Neuronal stem cell (in vitro differentiated cells): ENCODE measurements at regions not wholly inside any gene's neighbourhood (a gene's known extent, or its start where the extent isn't known, plus 50 kb on each side); places are given as distances from the start of the nearest gene placed in this dataset.

Source experiments
- DNase-seq: peaks from one replicate; pipeline ENCODE4 v3.0.0-alpha.2; 2013; ENCODE audit warnings: low spot score
- H2AFZ ChIP-seq: one replicate; pipeline ENCODE4 v1.6.1; 2013; ENCODE audit warnings: mild to moderate bottlenecking, low read length, inconsistent platforms
- H2AK5ac ChIP-seq: 2 replicates; pipeline ENCODE4 v1.6.1; 2013; ENCODE audit warnings: low read depth, mild to moderate bottlenecking, inconsistent platforms, low read length, moderate library complexity, mixed read lengths
- H2BK120ac ChIP-seq: 2 replicates; pipeline ENCODE4 v1.6.1; 2013; ENCODE audit warnings: low read depth, mild to moderate bottlenecking, inconsistent platforms, low read length, moderate library complexity, mixed read lengths
- H2BK12ac ChIP-seq: one replicate; pipeline ENCODE4 v1.6.1; 2013; ENCODE audit warnings: low read length, inconsistent platforms
- H2BK15ac ChIP-seq: 2 replicates; pipeline ENCODE4 v1.6.1; 2013; ENCODE audit warnings: mild to moderate bottlenecking, low read length, inconsistent platforms, mixed read lengths
- H2BK5ac ChIP-seq: one replicate; pipeline ENCODE4 v1.6.1; 2013; ENCODE audit warnings: inconsistent platforms, mild to moderate bottlenecking, low read length, moderate library complexity
- H3K14ac ChIP-seq: one replicate; pipeline ENCODE4 v1.6.1; 2013; ENCODE audit warnings: low read length, inconsistent platforms
- H3K18ac ChIP-seq: 2 replicates; pipeline ENCODE4 v1.6.1; 2013; ENCODE audit warnings: low read length, inconsistent platforms
- H3K23ac ChIP-seq: 2 replicates; pipeline ENCODE4 v1.6.1; 2013; ENCODE audit warnings: low read depth, mild to moderate bottlenecking, mixed read lengths, low read length, inconsistent platforms; ENCODE audit not compliant: poor library complexity
- H3K27ac ChIP-seq: replicated peaks from 3 replicates; pipeline ENCODE4 v1.5.1; 2013; ENCODE audit warnings: low read length, inconsistent platforms
- H3K27me3 ChIP-seq, 3 experiments: 2 replicates each; pipeline ENCODE4 v1.6.1; 2013; ENCODE audit warnings: low read length in 3 of 3, mild to moderate bottlenecking in 2 of 3, inconsistent platforms in 1 of 3, low read depth in 1 of 3, mixed read lengths in 1 of 3, moderate library complexity in 1 of 3; ENCODE audit not compliant: control insufficient read depth in 3 of 3, insufficient read depth in 3 of 3
- H3K36me3 ChIP-seq, 2 donors: replicated peaks in 1 of 2; 2 replicates each; pipeline ENCODE4 v1.6.1; 2013; ENCODE audit warnings: low read length in 2 of 2; ENCODE audit not compliant: control insufficient read depth in 2 of 2, insufficient read depth in 2 of 2
- H3K4ac ChIP-seq: 2 replicates; pipeline ENCODE4 v1.6.1; 2013; ENCODE audit warnings: inconsistent platforms, mild to moderate bottlenecking, low read length, moderate library complexity
- H3K4me1 ChIP-seq, 2 donors: 1 replicate in 1 of 2; 2 replicates in 1 of 2; pipeline ENCODE4 v1.6.1; 2013; ENCODE audit warnings: low read length in 2 of 2, low read depth in 1 of 2; ENCODE audit not compliant: control insufficient read depth in 2 of 2, insufficient read depth in 1 of 2
- H3K4me2 ChIP-seq: one replicate; pipeline ENCODE4 v1.6.1; 2013; ENCODE audit warnings: mild to moderate bottlenecking, low read length, inconsistent platforms; ENCODE audit not compliant: insufficient read depth, poor library complexity, severe bottlenecking
- H3K4me3 ChIP-seq, 2 donors: 2 replicates each; pipeline ENCODE4 v1.5.1; 2013; ENCODE audit warnings: low read length in 2 of 2, mild to moderate bottlenecking in 2 of 2, inconsistent platforms in 1 of 2, moderate library complexity in 1 of 2
- H3K79me1 ChIP-seq: one replicate; pipeline ENCODE4 v1.6.1; 2013; ENCODE audit warnings: low read depth, mild to moderate bottlenecking, inconsistent platforms, low read length, moderate library complexity
- H3K9ac ChIP-seq: one replicate; pipeline ENCODE4 v1.6.1; 2013; ENCODE audit warnings: mild to moderate bottlenecking, low read depth, low read length, inconsistent platforms; ENCODE audit not compliant: poor library complexity
- H3K9me3 ChIP-seq, 2 donors: replicated peaks in 1 of 2; 2 replicates each; pipeline versions ENCODE3 to v1.6.1; 2013; ENCODE audit warnings: low read length in 2 of 2, mild to moderate bottlenecking in 2 of 2, inconsistent platforms in 1 of 2, low read depth in 1 of 2, mixed read lengths in 1 of 2, moderate library complexity in 1 of 2; ENCODE audit not compliant: control insufficient read depth in 2 of 2, insufficient read depth in 1 of 2
- H4K8ac ChIP-seq: one replicate; pipeline ENCODE4 v1.6.1; 2013; ENCODE audit warnings: low read depth, mild to moderate bottlenecking, inconsistent platforms, low read length, moderate library complexity
- H4K91ac ChIP-seq: one replicate; pipeline ENCODE4 v1.6.1; 2013; ENCODE audit warnings: low read length, low read depth, mild to moderate bottlenecking, inconsistent platforms; ENCODE audit not compliant: poor library complexity
- WGBS, 2 donors: extraction: QIAGEN DNeasy Blood & Tissue Kit; methylation state at CpG; one replicate each; pipeline ENCODE4 v1.1.7; 2013; ENCODE audit warnings: missing lambda C conversion rate in 2 of 2, mixed read lengths in 1 of 2; ENCODE audit not compliant: insufficient read length in 2 of 2, insufficient replicate concordance in 1 of 2; ENCODE audit errors: extremely low coverage in 2 of 2; 5-methylcytosine and 5-hydroxymethylcytosine counted together

DNA sequence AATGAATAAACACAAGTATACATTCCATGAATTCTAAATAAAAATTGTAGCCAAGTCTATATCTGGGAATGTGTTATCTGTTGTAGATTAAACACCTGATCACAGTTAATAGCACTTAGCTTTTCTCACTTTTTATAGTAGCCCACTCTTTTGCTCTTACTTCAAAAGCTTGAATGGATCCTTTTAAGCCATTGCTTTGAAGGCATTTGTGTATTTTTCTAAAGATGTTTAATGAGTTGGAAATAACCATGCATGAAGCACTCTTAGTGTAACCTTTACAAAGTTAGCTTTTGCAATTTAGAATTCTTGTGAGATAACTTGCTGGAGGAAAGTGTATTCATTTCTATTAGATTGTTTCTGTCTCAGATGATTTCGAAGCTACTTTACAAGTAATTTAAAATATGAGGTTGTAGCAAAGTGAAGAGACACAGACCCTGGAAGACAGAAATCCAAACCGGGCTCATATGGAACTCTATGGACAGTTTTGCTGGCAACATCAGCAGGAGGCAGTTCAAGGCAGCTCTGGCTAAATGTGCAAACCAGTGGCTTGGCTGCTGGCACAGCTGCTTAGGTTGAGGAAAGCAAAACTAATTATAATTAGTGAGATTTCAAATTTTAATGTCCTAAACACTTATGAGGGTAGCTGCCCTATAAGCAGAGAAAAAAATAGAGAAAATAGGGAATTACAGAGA lies 469.8 kb upstream of the ZEB2 start:
- no peak for DNase-seq
- H3K4ac ChIP-seq, result no peak overlapping the region
- H3K27ac ChIP-seq, result peak overlapping the region; percentile 68

DNA sequence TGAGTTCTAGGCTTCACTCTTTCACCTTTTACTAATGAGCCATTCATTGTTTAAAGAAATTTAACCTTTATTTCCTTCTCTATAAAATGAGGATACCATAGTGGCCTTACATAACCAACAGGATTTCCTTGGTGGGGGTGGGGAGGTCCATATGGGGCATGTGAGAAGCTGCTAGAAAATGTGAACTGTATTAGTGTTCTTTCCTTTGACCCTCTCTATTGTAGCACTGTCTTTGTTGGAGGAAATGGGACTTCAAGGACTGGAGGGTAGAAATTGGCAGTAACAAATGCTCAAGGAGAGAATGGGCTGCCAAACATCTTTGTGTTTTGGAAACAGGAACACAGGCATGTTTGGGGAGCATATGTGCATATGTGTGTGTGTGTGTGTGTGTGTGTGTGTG lies 468.7 kb upstream of the ZEB2 start:
- Histone ChIP-seq H3K36me3 (no peaks in the 10 kb centered on the region), H2BK15ac (no peak overlapping the region), H2BK120ac (no peak overlapping the region), H3K79me1 (no peaks in the 10 kb centered on the region), H3K4ac (no peak overlapping the region), H3K4me1 (peaks cover 2 to 8% of the 10 kb centered on the region in 2 donors), H3K9ac (no peak overlapping the region), H3K27me3 (no peaks in the 10 kb centered on the region), H2BK12ac (no peak overlapping the region), H3K18ac (no peak overlapping the region), H4K91ac (no peak overlapping the region), H2AK5ac (no peak overlapping the region), H3K9me3 (peaks cover 0 to 2% of the 10 kb centered on the region in 2 donors), H3K4me2 (no peak overlapping the region), H3K23ac (no peak overlapping the region), H2BK5ac (no peak overlapping the region), H3K14ac (no peak overlapping the region), H3K27ac (no peak overlapping the region), H4K8ac (no peak overlapping the region), H3K4me3 (no peak overlapping the region), H2AFZ (no peak overlapping the region)
- DNase-seq, result no peak

More for the DNA sequence above, 469.8 kb upstream of the ZEB2 start:
- no peak overlapping the region for H2BK120ac ChIP-seq
- no peak overlapping the region for H3K18ac ChIP-seq
- no peaks in the 10 kb centered on the region for H3K79me1 ChIP-seq
- no peak overlapping the region for H2BK12ac ChIP-seq
- H3K4me1 ChIP-seq, result peaks cover 2 to 8% of the 10 kb centered on the region in 2 donors
- H3K23ac ChIP-seq, result no peak overlapping the region
- H3K9ac ChIP-seq, result no peak overlapping the region
- WGBS, 2 donors, result no CpG with 5 or more reads among the region's 2 CpGs
- no peak overlapping the region for H2BK15ac ChIP-seq
- no peak overlapping the region for H2AK5ac ChIP-seq
- no peak overlapping the region for H3K4me3 ChIP-seq
- peak overlapping the region; percentile 8 for H2AFZ ChIP-seq
- H2BK5ac ChIP-seq, result no peak overlapping the region
- no peak overlapping the region for H3K4me2 ChIP-seq
- no peaks in the 10 kb centered on the region for H3K36me3 ChIP-seq
- no peak overlapping the region for H4K91ac ChIP-seq
- no peaks in the 10 kb centered on the region for H3K27me3 ChIP-seq
- H4K8ac ChIP-seq, result no peak overlapping the region
- peaks cover 0 to 2% of the 10 kb centered on the region in 2 donors for H3K9me3 ChIP-seq
- no peak overlapping the region for H3K14ac ChIP-seq

GRCh38 chr2:144986691-144987090 lies 466.8 kb upstream of the ZEB2 start:
- Histone ChIP-seq H3K4me1 (peaks cover 2 to 8% of the 10 kb centered on the region in 2 donors), H3K27me3 (no peaks in the 10 kb centered on the region), H3K23ac (no peak overlapping the region), H2BK12ac (no peak overlapping the region), H3K14ac (no peak overlapping the region), H2AFZ (no peak overlapping the region), H2BK120ac (no peak overlapping the region), H3K9me3 (peaks cover 0 to 2% of the 10 kb centered on the region in 2 donors), H3K9ac (no peak overlapping the region), H3K79me1 (no peaks in the 10 kb centered on the region), H2BK5ac (no peak overlapping the region), H3K18ac (no peak overlapping the region), H3K36me3 (no peaks in the 10 kb centered on the region), H3K4me2 (no peak overlapping the region), H2BK15ac (no peak overlapping the region), H2AK5ac (no peak overlapping the region), H3K27ac (no peak overlapping the region), H3K4me3 (no peak overlapping the region), H4K91ac (no peak overlapping the region), H3K4ac (no peak overlapping the region), H4K8ac (no peak overlapping the region)
- DNase-seq, result no peak
- WGBS, 2 donors, result no CpG with 5 or more reads among the region's 2 CpGs

GRCh38 chr2:144984038-144984437 lies 464.1 kb upstream of the ZEB2 start:
- H3K4ac ChIP-seq, result no peak overlapping the region
- WGBS, 2 donors, result no CpG with 5 or more reads among the region's 1 CpG
- no peaks in the 10 kb centered on the region for H3K27me3 ChIP-seq
- no peak for DNase-seq
- H2BK15ac ChIP-seq, result no peak overlapping the region
- H3K4me2 ChIP-seq, result no peak overlapping the region
- no peak overlapping the region for H2AFZ ChIP-seq
- no peak overlapping the region for H3K23ac ChIP-seq
- no peak overlapping the region for H2BK12ac ChIP-seq
- H3K9ac ChIP-seq, result no peak overlapping the region
- no peak overlapping the region for H3K14ac ChIP-seq
- no peaks in the 10 kb centered on the region for H3K36me3 ChIP-seq
- H3K9me3 ChIP-seq, result no peaks in the 10 kb centered on the region
- no peaks in the 10 kb centered on the region for H3K79me1 ChIP-seq
- no peak overlapping the region for H2BK120ac ChIP-seq
- no peak overlapping the region for H4K91ac ChIP-seq
- H3K4me1 ChIP-seq, result no peaks in the 10 kb centered on the region
- H3K18ac ChIP-seq, result no peak overlapping the region
- H2AK5ac ChIP-seq, result no peak overlapping the region
- no peak overlapping the region for H4K8ac ChIP-seq
- H2BK5ac ChIP-seq, result no peak overlapping the region
- no peak overlapping the region for H3K4me3 ChIP-seq
- H3K27ac ChIP-seq, result no peak overlapping the region
